ENCODE measurements at regions not wholly inside any gene's neighbourhood (a gene's known extent, or its start where the extent isn't known, plus 50 kb on each side); places are given as distances from the start of the nearest gene placed in this dataset.

DNA sequence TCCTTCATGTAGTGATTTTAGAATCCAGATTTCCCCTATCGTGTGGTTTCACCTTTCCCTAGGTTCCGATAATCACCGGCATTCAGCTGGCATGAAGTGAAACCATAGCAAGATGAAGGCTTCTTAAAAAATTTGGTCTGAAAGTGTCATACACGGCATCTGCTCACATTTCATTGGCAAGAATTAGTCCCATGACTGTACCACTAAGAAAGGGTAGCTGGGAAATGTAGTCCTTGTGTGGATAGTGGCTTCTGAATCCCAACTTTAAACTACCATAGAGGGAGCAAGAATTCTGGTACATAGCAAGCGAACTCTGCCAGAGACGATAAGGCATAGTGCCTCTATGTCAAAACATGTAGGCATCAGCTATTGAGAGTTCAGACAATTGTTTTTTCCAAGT is 360.1 kb upstream of the TBX3 start:
- TF ChIP-seq, protein P1, sequence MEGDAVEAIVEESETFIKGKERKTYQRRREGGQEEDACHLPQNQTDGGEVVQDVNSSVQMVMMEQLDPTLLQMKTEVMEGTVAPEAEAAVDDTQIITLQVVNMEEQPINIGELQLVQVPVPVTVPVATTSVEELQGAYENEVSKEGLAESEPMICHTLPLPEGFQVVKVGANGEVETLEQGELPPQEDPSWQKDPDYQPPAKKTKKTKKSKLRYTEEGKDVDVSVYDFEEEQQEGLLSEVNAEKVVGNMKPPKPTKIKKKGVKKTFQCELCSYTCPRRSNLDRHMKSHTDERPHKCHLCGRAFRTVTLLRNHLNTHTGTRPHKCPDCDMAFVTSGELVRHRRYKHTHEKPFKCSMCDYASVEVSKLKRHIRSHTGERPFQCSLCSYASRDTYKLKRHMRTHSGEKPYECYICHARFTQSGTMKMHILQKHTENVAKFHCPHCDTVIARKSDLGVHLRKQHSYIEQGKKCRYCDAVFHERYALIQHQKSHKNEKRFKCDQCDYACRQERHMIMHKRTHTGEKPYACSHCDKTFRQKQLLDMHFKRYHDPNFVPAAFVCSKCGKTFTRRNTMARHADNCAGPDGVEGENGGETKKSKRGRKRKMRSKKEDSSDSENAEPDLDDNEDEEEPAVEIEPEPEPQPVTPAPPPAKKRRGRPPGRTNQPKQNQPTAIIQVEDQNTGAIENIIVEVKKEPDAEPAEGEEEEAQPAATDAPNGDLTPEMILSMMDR (IDR thresholded peaks at IDR 0.05) = no peak
- intact Hi-C loops (cut with DNase I) = no loop called here
- H3K9me3 ChIP-seq = peaks cover 4% of the 10 kb centered on the region
- DNase-seq (no peak), ATAC-seq (no peak)
- WGBS, 3 donors = 75 to 80% (median 79%) methylated on average over 6 of the region's 6 CpGs
- no peak overlapping the region for H3K4me3 ChIP-seq
- no peak overlapping the region for H3K27ac ChIP-seq
- H3K36me3 ChIP-seq (ENCODE audit: insufficient read depth in 1 of 2, low read depth in 1 of 2) = no peaks in the 10 kb centered on the region
- peaks cover 0 to 1% (median 0%) of the 10 kb centered on the region in 3 donors for H3K27me3 ChIP-seq (ENCODE audit: insufficient read depth in 3 of 3, low read length in 2 of 3)
- H3K4me1 ChIP-seq = no peaks in the 10 kb centered on the region

DNA sequence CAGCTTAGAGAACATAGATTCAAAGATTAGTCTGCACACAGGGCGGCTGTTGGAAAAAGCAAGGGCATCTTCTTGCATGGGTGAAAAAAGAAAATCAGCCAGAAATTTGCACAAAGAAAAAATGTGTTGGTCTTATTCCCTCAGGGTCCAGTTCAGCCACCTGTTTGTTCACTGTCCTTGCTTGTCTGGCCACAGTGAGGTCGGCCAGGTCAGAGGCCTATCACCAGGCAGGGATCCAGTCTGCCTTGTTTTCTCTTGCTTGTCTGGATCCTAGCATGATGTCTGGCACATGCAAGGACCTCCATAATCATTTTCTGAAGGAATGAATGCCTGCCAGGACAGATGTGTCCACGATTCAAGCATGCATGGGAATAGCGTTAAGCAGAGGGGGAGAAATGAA is 359.1 kb upstream of the TBX3 start:
- Histone ChIP-seq H3K9me3 (peaks cover 4% of the 10 kb centered on the region), H3K27me3 (ENCODE audit: insufficient read depth in 3 of 3, low read length in 2 of 3) (peaks cover 0 to 1% (median 0%) of the 10 kb centered on the region in 3 donors), H3K4me1 (no peaks in the 10 kb centered on the region), H3K36me3 (ENCODE audit: insufficient read depth in 1 of 2, low read depth in 1 of 2) (no peaks in the 10 kb centered on the region), H3K27ac (no peak overlapping the region), H3K4me3 (no peak overlapping the region)
- no peak for ATAC-seq
- 39 to 57% (median 41%) methylated on average over 4 of the region's 4 CpGs for WGBS, 3 donors
- DNase-seq = no peak
- intact Hi-C loops (cut with DNase I) = no loop called here
- TF ChIP-seq, protein P1 (IDR thresholded peaks at IDR 0.05) = no peak

DNA sequence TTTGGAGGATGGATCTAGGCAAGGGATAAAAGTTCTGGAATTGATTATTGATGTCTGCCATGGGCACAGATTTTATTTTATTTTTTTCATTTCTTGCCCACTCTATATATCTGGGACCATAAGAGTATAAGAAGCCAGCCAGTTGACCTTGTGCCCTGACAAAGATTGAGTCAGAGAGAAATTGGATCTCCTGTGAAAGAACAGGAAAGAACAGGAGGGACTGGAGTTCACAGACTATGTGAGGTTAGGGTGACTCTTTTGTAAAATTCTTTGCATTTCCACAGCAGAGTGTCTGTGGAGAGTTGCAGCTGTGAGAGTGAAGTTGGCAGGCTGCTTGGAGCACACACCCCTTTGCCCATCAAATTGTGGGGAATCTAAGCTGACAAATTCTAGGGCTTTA is 358.4 kb upstream of the TBX3 start:
- Histone ChIP-seq H3K9me3 (peaks cover 4% of the 10 kb centered on the region), H3K27ac (no peak overlapping the region), H3K27me3 (ENCODE audit: insufficient read depth in 3 of 3, low read length in 2 of 3) (peaks cover 0 to 1% (median 0%) of the 10 kb centered on the region in 3 donors), H3K4me3 (no peak overlapping the region), H3K4me1 (no peaks in the 10 kb centered on the region), H3K36me3 (ENCODE audit: insufficient read depth in 1 of 2, low read depth in 1 of 2) (no peaks in the 10 kb centered on the region)
- intact Hi-C loops (cut with DNase I) = no loop called here
- no peak for ATAC-seq
- no peak for DNase-seq
- TF ChIP-seq, protein P1 (IDR thresholded peaks at IDR 0.05) = no peak

DNA sequence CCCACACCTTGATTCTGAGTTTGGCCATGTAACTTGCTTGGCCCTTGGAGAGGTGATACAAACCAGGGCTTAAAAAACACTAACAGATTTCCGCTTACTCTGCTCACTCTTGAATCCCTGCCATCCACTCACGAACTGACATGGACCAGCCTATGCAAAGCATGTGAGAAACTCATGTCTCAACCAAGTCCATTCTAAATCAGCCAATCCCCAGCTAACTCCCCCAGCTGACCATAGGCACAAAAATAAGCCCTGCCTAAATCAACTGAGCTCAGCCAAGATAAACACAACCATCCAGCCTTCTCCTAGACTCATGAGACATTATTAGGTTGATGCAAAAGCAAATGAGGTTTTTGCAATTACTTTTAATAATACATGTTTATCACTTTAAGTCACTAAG is 353.9 kb upstream of the TBX3 start:
- ATAC-seq (no peak), DNase-seq (no peak)
- Histone ChIP-seq H3K36me3 (ENCODE audit: insufficient read depth in 1 of 2, low read depth in 1 of 2) (no peaks in the 10 kb centered on the region), H3K4me3 (no peak overlapping the region), H3K27me3 (ENCODE audit: insufficient read depth in 3 of 3, low read length in 2 of 3) (peaks cover 0 to 1% (median 0%) of the 10 kb centered on the region in 3 donors), H3K27ac (no peak overlapping the region), H3K4me1 (no peaks in the 10 kb centered on the region), H3K9me3 (peaks cover 4% of the 10 kb centered on the region)
- intact Hi-C loops (cut with DNase I) = no loop called here
- TF ChIP-seq, protein P1 (IDR thresholded peaks at IDR 0.05) = no peak
- 52 to 55% (median 55%) methylated on average over 2 of the region's 2 CpGs for WGBS, 3 donors

DNA sequence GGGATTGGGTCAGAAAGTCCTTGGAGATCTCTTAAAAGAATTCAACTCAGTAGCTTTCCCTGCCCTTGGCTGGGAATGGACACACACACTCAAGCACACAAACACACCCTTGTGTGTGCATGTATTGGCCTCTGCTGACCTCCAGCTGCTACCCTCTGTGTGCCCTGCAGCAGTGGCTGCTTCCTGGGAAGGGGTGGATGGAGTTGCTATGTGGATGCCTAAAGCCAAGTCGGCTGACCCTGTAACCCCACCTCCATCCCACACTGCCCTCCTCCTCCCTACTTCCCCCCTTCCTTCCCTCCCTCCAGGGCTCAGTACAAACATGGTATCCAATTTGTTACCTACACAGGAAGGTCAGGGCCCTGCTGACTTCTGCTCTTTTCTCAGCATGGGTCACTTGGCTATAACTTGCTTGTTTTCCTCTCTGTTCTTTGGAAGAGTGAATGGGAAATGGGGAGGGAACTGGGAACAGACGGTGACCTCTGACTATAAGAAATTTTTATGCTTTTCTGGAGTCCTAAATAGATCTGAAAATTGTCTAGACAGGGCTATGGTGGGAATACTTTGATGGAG is 351.6 kb upstream of the TBX3 start:
- no peak for DNase-seq
- Histone ChIP-seq H3K4me3 (no peak overlapping the region), H3K36me3 (ENCODE audit: insufficient read depth in 1 of 2, low read depth in 1 of 2) (no peaks in the 10 kb centered on the region), H3K4me1 (no peaks in the 10 kb centered on the region), H3K9me3 (no peaks in the 10 kb centered on the region), H3K27ac (no peak overlapping the region), H3K27me3 (ENCODE audit: insufficient read depth in 3 of 3, low read length in 2 of 3) (no peaks in the 10 kb centered on the region)
- intact Hi-C loops (cut with DNase I) = no loop called here
- TF ChIP-seq, protein P1 (IDR thresholded peaks at IDR 0.05) = no peak
- no peak for ATAC-seq
- WGBS, 3 donors = 18 to 29% (median 19%) methylated on average over 2 of the region's 2 CpGs

All from psoas muscle (tissue), 7 donors.